ENCODE measurements at regions not wholly inside any gene's neighbourhood (a gene's known extent, or its start where the extent isn't known, plus 50 kb on each side); places are given as distances from the start of the nearest gene placed in this dataset.

- TF ChIP-seq CTCF (conservative IDR thresholded peaks at IDR 0.05; ENCODE audit: low read depth, low read length) (no peak), EZH2 (IDR thresholded peaks at IDR 0.05; ENCODE audit: borderline replicate concordance, low read depth, low read length, poor library complexity, severe bottlenecking) (no peak)
Measured at GRCh38 chr7:116407165-116407564, 92.4 kb upstream of the CAV2 start.

Measured in A673 (cell line).